HG03571 (cell line): ENCODE measurements at regions not wholly inside any gene's neighbourhood (a gene's known extent, or its start where the extent isn't known, plus 50 kb on each side); places are given as distances from the start of the nearest gene placed in this dataset.
"Not testable (repeated sequence)": the region's sequence is repeated elsewhere in the genome, so short reads cannot be mapped to it uniquely, and the experiment has no call there.

Experiments
- ATAC-seq: cut with Tn5 transposase; IDR thresholded peaks from one replicate; pipeline ENCODE4 v1.9.1; 2021; ENCODE audit not compliant: unreplicated experiment

DNA sequence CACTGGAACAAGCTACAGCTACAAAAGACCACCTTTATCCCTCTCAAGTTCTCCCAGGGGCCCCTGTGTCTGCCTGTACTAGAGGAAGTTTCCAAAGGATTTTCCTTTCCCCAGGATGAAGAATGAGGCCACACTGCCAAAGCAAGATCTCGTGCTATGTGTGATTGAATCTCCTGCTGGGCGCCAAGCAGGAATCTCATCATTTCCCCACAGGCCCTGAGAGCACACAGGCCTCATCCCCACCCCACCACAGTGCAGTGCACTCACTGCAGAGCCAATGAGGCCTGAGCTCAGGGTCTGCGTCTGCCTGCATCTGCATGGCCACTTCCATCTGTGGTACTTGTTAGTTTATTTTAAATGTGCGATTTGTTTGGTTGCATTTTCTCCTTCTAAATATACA lies 387.4 kb upstream of the ASIC2 start:
- no peak for ATAC-seq

DNA sequence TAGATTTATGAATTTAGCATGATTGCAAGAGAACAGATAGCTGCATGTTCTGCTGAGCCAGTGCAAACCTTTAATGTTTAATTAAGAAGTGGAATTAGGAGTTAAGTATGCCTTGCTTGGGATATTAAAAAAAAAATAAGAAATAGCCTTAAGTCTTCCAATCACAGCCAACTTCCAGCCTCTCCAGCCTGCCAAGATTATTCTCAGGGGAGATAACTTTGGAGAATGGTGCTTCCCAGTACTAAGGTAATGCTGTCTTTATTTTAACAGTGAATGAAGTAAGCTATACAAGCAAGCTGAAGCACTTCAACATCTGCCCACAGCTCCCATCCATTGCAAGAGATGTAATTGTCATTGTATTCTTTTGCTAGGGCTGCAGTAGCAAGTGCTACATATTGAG lies 389.5 kb upstream of the ASIC2 start:
- no peak for ATAC-seq

DNA sequence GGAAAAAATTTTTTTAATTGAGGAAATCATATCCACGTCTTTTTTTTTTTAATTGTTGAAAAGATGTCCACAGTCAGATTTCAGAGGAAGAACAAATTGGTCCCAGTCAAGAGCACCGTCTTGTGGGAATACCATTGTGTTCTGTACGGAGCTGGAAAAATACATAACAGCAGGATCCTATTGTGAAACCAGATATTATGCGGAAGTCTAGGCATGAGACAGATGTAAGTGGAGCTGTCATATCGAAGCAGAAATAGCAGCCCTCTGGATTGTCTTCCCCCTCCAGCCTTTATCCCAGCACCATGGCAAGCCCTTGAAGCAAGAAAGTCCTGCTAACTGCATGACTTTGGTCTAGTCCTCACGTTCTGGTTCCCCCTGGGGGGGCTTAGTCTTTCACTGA lies 391.6 kb upstream of the ASIC2 start:
- ATAC-seq: no peak

DNA sequence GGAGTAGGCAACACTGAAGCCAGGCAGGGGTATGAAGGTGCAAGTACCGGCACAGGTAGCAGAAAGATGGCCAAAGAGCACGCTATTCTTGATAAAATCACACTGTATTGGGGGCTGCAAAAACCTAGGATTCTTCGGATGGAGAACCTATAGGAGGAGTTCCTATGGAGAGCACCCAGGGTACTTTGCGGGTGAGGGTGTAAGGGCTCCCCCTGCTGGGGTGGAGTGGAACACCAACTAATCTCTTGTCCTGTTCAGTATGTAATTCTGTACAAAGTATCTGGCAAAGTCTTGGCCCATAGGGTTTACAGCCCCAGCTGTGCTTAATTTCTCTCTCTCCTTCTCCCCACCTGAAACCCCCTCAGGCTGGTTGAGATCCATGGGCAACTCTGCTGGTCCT lies 393.1 kb upstream of the ASIC2 start:
- no peak for ATAC-seq

DNA sequence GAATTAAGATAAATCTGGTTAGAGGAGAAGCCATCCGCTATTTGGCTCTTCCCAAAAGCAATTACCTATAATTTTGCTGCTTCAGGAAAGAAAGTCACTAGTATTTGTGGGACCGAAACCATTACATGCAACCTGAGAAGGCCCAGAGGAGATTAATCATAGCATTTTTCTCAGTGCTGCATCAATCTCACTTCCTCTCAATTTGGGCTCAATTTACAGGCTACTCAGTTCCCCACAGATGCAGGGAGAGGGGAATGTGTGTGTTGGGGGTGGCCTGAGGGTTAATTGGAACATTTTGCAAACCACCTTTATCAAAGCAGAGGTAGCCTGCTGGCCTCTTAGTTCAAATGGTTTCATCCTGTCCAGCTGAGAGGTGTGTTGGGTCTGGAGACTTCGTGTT lies 394.7 kb upstream of the ASIC2 start:
- ATAC-seq: no peak

DNA sequence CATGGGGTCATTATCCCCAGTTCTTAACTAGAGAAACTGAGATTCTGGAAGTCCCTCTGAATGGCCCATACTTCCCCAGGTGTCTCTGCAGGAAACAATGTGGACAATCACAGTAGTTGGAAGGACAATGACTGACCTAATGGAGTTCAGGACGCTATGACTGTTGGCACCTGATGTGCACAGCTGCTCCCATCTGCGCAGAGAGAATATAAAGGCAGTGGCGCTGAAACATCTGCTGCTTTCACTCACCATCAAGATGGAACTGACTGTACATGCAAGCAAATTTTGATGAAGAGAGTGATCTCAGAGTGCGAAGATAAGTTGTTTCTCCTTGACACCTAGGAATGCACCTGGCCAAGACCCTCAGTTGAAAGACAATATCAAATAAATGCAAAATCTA lies 395.7 kb upstream of the ASIC2 start:
- no peak for ATAC-seq

DNA sequence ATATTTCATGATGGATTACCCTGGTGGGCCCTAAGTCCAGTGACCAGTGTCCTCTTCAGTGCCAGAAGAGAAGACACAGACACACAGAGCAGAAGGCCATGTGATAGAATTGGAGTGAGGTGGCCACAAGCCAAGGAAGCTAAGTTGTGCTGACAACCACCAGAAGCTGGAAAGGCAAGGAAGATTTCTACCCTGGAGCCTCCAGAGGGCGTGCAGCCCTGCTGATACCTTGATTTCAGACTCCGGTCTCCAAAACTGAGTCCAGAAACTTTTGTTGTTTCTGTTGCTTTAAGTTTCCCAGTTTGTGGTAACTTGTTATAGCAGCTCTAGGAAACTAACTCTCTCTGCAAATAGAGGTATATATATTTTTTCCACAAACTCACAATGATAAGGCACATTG lies 396.6 kb upstream of the ASIC2 start:
- no peak for ATAC-seq

DNA sequence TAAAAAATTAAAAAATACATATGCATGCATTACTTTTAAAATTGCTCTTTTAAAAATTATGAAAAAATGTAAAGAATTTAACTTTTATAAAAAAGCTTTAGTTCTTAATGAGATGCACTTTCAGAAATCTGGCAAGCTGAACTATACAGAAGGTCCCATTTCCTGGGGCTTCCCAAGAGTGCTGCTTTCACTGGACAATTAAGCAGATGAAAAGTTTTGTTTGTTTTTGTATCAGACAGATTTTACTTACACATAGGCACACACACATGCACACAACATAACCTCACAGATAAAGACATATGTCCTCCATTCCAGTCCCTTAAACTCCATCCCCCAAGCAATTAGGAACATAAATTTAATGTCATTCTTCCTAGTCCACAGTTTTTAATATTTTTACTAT lies 402.3 kb upstream of the ASIC2 start:
- no peak for ATAC-seq

DNA sequence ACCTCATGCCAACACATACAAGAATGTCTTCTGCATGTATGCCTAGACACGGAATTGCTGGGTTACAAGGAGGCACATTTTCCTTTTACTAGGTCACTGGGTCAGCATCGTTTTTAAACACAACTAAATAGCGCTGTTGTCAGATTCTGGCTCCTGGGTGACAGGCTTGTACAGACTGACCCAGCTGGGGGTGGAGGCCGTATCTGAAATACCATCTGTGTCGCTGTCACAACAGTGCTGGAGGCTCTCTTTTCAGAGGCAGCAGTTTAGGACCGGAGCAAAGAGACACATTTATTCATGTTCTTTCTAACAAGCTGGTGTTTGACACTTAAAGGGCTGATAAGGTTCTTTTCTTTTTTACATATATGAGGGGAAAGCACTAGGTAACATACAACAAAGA lies 403.0 kb upstream of the ASIC2 start:
- no peak for ATAC-seq

DNA sequence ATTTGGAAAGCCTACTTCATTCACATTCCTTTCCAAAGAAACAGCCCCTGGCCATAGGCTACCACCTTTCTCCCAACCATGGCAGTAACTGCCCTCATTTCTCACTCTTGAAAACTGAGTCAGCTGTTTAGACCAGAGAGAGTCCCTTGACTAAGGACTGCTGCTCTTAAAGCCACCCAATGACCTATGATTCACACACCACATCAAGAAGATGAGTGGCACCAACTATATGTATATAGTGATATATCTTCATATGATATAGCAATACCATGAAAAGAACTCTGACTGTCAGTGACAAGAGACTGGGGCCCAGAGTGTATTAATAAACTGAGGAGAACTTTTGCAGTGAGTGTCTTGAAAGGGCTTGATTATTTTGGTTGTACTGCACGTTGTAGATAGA lies 404.5 kb upstream of the ASIC2 start:
- no peak for ATAC-seq

DNA sequence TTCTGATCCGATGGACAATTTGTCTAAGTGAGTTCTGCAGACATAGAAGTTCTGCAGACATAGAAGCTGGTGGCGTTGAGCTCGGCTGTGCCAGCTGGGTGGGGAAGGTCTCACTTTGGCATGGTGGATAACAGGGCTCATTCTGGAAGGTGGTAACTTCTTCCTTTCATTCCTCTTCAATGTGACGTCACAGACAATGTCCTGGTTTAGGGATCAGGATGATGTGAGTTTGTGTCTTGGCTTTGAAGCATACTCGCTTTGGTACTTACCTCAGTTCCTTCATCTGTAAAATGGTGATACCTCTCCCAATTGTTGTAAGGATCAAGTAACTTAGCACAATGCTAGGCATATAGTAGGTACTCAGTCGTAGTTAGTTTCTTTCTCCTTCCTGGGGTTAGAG lies 408.8 kb upstream of the ASIC2 start:
- ATAC-seq: no peak

DNA sequence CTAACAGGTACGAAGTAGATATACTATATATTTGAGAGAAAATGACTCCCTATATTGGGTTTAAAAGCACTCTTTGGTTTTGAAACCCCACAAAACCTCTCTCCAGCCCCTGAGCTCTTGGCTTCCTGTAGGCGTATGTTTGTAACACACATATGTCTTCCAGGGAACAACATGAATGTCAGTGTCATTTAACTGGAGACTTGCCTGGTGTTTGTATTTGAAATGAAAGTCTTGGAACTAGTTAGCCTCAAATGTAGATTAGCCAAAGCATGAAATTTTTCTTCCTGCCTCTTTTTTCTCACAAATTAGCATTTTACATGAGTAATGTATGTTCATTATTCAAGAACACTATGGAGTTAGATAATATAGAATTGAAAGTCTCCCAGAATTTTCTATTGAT lies 411.8 kb upstream of the ASIC2 start:
- ATAC-seq: no peak

DNA sequence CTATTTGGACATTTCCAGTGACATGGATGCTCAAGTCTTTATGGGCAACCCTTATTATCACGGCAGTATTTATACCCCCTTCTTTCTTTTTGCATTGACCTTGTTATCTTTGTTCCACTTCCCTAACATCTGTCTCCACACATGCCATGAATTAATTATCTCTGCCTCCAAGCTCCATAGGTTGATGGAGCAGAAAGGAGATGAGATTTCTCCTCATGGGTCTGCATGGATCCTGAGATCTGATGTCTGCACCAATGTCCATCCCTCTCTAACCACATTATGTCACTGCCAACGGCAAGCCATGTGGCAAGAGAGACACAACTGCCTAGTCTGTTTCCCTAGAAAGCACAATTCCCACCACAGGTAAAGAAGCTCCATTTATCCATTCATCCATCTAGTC lies 416.8 kb upstream of the ASIC2 start:
- no peak for ATAC-seq

DNA sequence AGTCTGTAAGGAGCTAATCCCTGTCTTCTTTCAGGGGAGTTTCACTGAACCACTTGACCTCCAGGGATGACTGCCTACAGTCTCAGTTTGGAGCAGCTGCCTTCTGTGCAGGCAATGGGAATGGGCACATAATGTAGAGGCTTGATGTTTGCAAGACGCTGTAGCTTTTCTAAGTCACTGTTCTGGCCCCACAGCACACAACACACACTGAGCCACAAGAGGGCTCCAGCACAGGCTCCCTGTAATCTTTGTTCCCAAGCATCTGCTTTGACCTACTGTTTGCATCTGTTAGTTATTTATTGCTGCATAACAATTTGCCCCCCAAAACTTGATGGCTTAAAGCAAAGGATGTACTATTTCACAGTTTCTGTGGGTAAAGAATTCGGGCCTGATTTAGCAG lies 419.0 kb upstream of the ASIC2 start:
- no peak for ATAC-seq

DNA sequence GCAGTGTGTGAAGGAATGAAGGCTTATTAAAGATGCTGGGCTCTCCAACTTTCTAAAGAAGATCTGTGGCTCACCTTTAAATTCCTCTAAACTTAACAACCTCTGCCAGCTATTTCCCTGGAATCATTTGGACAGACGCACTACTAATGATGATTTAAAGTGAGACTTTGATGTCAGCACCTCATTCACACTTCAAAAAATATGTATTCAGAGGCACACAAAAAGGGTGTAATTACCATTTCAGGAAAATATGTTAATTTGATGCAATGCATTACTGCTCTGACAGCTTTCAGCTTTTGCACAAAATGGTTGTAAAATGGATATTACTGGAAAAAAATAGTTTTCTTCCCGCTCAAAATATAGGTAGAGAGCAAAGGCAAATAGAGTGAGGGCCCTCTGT lies 423.9 kb upstream of the ASIC2 start:
- no peak for ATAC-seq

DNA sequence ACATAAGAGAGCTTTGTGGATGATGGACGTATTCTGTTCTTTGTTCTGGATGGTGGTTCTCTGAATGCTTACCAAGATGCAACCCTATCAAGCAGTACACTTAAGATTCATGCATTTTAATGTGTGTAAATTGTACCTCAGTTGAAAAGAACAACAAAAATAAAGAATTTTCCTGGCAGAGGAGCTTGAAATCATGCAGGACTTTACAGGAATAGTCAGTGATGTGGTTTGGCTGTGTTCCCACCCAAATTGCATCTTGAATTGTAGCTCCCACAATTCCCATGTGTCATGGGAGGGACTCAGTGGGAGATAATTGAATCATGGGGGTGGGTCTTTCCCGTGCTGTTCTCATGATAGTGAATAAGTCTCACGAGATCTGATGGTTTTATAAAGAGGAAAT lies 430.6 kb upstream of the ASIC2 start:
- not testable (repeated sequence) for ATAC-seq

DNA sequence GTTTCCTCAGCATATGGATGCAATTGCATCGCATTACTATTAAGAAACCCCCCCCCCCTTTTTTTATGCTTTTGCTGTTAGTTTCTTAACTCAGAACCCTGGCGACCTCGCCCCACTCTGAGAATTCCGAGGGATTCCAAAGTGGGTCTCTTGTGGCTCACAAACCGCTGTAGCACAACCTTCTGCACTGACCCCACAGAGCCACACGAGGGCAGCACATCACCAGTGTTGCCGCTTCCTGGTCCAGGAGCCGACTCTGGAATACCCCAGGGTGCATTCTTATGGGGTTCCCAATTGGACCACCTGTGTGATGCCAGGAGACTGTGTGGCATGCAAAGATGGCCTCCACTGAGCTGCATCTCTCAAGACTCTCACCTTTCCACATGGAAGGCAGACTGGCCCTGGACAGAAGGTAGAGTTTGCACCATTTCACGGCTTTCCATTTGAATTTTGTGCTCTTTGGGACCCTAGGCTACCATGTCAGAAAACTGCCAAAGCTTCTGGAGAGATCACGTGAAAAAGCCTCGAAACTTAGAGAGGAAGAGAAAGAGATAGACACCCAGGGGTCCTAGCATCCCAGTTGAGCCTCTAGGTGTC lies 432.7 kb upstream of the ASIC2 start:
- ATAC-seq: no peak

DNA sequence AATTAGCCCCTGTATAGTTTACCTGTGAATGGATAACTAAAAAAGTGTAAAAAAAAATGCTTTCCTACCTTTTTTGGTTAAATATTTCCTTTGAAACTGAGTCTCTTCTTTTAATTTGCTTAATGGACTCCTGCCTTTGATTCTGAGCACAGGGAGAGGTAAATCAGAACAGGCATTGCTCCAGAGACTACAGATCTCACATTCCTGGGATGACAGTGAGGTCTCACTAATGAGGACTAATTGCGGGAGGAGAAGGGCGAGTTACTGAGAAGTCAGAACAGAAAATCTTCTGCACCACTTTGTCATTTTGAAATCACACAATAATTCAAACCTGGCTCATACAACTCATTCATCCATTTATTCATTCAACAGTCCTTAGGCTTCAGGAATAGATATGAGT lies 437.0 kb upstream of the ASIC2 start:
- ATAC-seq: no peak

DNA sequence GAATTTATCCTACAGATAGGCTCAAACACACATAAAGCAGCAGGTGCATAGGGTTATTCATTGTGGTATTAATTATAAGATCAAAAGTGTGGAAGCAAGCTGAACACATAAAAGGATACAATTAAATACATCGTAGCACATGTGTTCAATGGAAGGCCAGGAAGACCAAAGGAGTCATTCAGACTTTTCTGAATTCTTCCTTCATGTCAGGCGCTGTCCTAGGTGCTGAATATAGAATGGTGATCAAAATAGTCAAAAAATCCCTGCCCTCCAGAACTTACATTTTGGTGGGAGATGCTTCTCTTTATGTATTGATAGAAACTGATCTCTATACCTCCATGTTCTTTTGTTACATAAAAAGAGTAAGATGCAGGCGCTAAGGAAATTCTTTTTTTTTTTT lies 439.0 kb upstream of the ASIC2 start:
- ATAC-seq: no peak

DNA sequence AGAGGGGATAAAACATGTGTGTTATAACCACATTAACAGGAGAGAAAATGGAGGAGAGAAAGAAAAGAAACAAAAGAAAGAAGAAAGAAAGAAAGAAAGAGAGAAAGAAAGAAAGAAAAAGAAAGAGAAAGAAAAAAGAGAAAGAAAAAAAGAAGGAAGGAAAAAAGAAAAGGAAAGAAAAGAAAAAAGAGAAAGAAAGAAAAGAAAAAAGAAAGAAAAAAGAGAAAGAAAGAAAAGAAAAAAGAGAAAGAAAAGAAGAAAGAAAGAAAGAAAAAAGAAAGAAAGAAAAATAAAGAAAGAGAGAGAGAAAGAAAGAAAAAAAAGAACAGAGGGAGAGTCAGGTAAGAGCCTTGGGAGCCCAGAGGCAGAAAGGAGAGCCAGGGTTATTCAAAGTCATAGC lies 446.6 kb upstream of the ASIC2 start:
- no peak for ATAC-seq

DNA sequence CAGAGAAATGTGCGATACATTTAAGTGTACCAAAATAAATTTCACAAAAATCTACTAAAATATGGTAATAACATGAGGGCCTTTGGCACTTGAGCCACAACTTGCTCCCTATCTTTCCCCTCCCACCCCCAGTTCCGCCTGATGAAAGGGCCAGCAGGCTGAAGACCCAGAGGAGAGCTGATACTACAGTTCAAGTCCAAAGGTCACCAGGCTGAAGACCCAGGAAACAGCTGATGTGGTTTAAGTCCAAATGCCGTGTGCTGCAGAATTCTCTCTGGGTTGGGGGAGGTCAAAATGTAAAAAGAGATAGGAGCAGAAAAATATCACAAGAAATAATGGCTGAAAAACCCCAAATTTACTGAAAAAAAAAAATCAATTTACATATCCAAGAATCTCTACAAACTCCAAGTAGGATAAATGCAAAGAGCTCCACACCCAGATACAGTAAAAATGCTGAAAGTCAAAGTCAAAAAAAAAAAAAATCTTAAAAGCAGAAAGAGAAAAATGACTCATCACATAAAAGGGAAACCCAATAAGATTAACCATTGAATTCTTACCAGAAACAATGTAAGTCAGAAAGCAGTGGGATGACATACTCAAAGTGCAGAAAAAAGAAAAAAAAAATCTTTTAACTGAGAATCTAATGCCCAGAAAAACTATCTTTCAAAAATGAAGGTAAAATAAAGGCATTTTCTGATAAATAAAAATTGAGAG lies 452.1 kb upstream of the ASIC2 start:
- ATAC-seq: no peak

DNA sequence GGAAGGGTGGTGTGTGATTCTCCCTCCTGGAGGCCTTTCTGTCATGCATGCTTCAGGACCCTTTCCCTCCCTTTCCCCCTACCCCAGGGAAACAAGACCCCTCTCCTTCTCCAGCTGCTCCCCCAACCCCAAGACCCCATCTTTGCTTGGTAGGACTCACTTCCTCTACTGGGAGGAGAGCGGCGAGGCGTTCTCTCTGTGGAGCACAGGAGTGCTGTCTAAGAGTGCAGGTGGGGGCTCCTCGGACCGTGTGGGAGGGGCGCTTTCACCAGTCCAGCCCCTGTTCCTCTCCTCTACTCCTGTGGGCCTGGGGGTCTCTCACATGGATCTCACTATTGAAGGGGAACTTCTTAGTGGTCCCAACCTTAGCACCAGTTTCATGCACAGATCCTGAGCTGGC lies 456.1 kb upstream of the ASIC2 start:
- no peak for ATAC-seq
